GM21717 (cell line): ENCODE measurements at regions not wholly inside any gene's neighbourhood (a gene's known extent, or its start where the extent isn't known, plus 50 kb on each side); places are given as distances from the start of the nearest gene placed in this dataset.
"Not testable (repeated sequence)": the region's sequence is repeated elsewhere in the genome, so short reads cannot be mapped to it uniquely, and the experiment has no call there.

Experiments used
- ATAC-seq: cut with Tn5 transposase; IDR thresholded peaks from one replicate; pipeline ENCODE4 v1.9.1; 2021; ENCODE audit warnings: mild to moderate bottlenecking, moderate library complexity; ENCODE audit not compliant: unreplicated experiment

DNA sequence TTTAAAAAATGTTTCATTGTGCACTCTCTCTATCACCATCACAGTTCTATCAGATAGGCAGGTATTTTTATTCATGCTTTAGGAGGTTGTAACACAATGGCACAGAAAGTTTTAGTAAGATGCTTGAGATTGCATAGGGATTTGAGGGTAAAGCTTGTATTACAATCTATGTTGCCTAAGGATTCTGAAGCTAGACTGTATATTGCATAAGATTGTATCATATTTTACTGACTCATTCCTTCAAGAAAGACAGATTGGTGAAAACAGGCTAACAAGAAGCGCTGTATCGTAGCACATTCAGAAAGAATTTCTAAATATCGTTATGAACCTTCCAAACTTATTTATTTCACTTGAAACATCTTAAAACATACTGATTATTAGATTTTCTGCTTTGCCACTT, 577.7 kb downstream of the EBF1 start:
- no peak for ATAC-seq

DNA sequence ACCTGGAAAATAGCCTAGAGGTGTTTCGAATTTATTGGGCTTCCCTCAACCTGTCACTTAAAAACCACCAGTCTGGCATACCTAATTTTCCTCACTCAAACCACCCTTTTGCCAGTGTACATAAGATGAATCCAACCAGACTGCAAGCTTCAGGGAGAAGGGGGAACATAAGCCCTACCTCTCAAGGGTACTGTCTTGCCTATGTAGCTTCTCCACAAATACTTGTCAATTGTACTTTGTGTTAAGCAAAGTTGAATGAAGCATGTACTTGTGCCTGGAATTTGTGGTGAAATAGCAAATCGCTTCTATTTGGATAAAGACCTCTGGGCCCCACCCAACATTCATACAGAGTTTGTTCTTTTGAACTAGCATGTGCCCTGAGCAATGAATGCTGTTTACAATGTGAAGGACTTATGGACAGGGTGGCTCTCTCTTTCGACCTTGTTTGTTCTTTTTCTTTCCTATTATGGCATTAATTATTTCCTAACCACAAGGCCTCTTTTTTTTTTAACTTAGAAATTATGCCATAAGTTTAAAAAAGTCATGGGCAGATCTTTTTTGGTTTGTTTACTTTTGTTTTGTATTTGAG, 580.2 kb downstream of the EBF1 start:
- ATAC-seq = no peak

DNA sequence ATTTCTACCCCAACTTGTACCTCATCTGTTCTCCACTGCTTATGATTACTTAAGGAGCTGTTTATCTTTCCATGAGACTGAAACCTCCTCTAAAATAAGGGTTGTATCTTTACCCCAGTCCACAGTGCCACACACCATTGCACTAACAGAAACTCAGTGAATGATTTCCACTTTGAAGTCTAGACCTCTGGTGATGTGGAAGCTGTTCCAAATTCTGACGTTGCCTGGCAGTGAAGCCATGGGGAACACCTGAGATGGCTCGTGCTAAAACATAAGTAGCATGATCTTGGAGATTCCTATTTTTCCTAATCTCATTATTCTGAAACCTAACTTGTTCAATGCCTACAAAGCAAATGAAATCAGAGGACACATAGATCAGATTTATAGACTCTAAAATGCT, 583.2 kb downstream of the EBF1 start:
- ATAC-seq = no peak

DNA sequence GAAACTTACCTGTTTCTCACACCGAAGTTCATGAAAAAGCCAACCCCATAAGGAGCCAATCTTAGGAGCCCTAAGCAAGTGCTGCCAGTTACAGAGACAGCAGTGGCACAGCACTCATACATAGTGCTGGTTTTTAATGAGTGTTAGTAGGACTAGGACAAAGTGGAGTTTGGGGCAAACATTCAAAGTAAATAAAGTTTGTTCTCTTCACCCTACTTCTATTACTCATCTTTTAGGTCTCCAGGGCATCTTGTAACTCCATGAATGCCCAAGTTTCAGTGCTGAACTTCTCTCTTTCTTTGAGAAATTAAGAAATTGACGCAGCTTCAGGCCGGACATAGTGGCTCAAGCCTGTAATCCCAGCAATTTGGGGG, 584.7 kb downstream of the EBF1 start:
- ATAC-seq = no peak

DNA sequence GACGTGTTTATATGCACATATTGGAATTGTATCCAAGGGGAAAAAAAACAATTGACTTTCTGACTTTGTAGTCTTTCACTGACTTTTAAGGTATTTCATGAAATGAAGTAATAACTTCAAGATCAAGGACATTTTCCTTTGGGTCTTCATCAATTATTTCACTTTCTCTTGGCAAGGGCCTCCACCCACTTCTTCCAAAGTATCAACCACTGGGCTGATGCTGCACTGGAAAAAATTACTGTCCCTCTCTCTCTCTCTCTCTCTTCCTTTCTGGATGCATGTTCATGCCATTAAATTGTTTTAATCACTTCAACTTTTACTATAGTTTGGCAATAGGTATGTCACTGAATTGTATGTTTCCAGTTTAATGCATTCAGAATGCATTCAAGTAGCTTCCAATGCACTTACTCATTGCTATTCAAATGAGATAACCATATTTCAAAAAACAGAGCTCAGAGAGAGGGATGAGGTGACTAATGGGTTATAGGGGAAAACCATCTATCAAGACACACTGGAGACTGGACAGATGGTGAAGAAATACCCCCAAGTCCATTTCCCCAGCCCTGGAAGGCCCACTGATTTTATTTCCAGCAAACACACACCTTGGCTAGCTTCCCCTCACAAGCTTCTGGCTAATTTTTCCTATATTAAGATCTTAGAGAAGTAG, 585.3 kb downstream of the EBF1 start:
- no peak for ATAC-seq

DNA sequence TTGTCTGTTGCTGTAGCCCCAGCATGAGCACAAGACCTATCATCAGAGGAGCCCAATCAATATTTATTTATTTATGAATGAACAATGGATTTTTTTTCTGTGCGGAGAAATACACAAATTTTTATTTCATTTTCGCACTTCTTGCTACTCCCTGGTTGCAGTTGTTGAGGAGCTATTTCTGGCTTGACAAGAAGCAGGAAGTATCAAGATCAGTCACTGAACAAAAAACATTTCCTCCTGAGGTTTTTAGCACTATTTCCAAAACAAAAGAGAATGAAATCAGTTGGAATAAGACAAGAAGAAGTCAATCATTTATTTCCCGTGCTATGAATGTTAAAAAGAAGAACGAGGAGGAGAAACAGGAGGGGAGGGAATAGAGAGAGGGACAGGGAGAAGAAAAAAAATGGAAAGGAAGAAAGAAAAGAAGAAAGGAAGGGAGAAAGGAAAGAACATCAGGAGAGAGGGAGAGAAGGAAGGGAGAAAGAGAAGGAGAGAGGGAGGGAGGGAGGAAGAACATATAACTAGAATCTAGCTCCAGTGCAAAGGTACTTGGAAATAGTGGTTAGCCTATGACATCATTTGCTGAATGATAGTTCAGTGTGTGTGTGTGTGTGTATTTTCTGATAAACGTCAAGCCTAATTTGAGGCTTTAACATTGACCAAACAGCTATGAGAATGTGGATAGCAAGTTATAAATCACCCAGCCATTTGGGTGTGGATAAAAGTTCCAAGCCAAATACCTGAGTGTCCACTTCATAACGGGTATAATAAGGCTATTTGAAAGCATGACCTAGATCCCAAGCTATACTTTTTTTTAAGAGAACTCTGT, 586.0 kb downstream of the EBF1 start:
- ATAC-seq = no peak

DNA sequence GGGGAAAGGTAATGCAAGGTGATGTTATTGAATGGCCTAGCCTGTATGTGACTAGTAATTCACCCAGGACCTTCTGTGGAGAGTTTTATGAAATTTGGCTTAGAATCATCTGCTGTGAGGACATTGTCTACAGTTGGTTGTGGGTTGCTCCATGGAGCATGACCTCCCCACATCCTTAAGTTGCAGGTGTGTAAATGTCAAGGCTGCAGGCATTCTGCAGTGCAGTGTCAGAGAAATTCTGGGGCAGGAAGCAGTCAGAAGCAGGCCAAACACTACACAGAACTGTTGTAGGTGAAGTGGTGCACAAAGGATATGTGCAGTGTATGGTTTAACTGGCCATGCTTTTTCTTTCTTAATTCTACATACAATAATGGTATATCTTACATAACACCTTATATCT, 588.3 kb downstream of the EBF1 start:
- ATAC-seq = peak; percentile 74

DNA sequence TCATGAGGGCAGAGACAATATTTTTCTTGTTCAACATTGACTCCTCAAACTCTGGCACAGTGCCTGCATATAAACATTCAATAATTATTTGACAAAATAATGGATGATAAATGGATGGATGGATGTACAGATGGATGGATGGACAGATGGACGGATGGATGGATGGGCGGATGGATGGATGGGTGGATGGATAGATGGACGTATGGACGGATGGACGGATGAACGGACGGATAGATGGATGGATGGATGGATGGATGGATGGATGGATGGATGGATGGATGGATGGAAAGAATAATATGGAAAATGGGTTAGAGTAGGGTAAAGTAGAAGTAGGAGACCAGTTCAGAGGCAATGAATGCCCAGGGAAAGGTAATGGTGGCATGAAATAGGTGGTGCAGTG, 589.2 kb downstream of the EBF1 start:
- ATAC-seq = no peak

DNA sequence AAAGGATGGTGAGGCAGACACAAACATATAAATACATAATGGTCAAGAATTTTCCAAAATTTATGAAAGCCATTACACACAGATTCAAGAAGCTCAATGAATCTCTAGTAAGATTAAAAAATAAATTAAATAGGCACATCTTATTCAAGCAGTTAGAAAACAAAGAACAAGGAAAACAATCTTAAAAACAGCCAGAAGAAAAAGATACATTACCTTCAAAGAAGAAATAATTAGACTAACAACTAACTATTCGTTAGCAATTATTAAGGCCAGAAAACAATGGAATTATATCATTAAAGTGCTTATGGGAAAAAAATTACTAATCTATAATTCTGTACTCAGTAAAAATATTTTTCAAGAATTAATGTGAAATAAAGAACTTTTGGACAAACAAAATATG, 593.1 kb downstream of the EBF1 start:
- no peak for ATAC-seq

DNA sequence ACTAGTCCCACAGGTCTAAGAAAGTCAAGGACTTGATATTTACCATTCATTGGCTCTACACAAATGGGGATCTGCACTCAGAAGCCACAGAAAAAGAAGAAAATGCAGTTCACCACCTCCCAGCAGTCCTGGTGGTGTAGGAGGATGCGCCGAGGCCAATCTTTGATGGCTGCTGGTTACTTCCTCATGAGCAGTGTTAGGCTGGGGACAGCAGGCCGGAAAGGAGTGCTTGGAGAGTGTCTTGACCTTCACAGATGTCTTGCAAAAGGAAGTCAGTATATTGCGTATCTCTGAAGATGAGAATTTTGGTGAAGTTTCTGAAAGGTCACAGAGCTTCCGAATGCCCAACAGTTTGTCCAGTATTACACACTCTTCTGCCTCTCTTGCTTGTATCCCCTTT, 597.0 kb downstream of the EBF1 start:
- no peak for ATAC-seq

DNA sequence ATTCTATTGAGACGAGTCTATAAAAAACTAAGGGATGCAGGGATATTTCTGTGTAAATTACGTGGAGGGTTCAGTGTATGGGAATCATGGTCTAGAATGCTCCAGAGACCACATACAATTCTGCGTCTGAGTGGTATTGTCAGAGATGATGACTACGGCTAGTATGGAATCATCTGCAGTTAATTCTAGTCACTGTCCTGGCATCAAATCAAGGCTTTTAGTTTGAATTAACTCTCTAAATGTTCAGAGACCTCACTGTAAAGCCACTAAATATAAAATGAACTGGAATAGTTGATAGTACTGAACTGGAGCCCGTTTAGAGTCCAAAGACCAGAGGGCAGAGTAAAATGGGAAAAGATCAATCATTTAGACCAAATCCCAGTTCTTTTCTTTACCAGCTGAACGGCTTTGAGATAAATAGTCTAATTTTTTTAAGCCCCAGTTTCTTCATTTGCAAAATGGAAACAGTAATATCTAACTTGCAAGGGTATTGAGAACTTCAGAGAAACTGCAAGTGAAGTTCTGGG, 599.8 kb downstream of the EBF1 start:
- no peak for ATAC-seq

DNA sequence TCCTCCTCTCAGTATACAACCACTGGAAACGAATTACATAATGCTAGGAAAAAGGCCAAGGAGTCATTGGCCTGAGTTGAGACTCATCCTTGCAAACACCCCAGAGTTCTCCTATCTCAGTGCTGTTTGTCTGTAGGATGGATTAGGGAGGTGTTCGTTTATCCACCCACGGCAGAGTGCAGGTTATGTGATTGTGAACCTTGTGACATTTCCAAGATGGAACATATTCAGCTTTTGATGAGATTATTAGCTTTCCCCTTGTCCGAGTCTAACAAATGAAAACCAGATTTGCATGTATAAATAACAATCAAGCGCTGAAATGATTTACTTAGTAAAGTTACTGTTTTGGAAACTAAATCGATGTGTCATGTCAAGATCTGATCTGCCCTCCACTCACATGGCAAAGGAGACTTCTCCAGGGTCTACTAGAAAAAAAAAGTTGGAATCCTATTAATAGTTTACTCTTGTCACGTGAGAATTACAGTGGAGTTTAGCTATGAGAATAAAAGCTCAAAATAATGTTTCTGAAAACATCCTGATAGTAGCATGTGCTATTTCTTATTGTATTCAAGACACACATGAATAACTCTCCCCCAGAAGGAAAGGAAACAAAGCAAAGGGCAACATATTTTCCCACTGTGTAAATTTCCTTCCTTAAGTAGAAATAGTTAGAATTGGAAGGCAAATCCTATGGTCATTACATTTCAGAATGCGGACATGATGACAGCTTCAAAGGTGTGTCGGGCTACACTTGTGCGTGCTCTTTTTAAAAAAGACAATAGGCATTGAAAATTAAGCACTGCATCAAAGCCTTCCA, 600.4 kb downstream of the EBF1 start:
- ATAC-seq = no peak

DNA sequence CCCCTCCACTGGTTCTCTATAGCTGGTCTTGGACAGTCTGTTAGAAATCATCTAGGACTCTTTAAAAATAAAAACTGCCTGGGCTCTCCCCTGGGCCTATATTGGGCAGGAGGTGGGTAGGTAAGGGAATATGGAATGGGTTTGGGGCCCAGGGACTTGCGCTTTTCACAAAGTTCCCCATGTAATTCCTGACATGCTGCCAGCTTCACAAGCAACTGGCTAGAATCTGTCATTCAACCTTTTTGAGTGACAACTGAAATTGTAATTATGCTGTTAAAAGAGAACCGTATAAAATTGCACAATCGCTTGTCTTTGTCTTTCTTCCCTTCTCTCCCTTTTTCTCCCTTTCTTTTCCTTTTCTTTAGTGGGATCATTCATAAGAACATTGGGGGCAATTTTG, 603.1 kb downstream of the EBF1 start:
- ATAC-seq = no peak

DNA sequence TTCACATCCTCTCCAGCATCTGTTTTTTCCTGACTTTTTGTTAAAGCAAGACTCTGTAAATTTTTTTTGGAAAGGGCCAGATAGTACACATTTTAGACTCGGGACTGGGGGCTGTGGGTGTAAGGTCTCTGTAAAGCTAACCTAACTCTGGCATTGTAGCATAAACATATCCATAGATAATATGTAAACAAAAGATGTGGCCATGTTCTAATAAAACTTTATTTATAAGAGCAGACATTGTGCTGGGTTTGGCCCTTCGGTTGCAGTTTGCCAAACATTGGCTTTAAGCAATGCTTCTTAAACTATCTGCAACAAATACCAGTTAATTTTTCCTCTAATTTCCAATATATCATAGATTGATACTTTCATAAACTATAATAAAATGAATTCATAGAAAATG, 605.2 kb downstream of the EBF1 start:
- no peak for ATAC-seq

DNA sequence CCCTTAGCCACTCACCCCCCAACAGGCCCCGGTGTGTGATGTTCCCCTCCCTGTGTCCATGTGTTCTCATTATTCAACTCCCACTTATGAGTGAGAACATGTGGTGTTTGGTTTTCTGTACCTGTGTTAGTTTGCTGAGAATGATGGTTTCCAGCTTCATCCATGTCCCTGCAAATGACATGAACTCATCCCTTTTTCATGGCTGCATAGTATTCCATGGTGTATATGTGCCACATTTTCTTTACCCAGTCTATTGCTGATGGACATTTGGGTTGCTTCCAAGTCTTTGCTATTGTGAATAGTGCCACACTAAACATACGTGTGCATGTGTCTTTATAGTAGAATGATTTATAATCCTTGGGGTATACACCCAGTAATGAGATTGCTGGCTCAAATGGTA, 605.7 kb downstream of the EBF1 start:
- ATAC-seq = not testable (repeated sequence)

DNA sequence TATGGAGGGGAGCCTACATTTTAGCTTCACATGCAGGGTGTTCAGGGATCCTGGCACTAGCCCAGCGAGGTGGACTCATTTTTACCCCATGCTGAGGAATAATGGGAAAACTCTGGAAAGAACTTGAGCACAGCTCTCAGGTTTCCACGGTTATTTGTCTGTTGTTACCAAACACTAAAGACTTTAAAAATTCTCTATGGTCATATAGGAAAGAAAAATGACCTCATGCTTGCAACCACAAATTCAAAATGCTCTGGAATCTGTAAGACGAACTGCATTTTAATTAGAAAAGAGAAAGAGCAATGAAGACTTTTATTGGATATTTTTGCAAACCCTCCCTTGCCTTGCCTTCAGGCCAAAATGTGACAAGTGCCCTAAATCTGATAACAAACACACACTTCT, 606.9 kb downstream of the EBF1 start:
- ATAC-seq = no peak

DNA sequence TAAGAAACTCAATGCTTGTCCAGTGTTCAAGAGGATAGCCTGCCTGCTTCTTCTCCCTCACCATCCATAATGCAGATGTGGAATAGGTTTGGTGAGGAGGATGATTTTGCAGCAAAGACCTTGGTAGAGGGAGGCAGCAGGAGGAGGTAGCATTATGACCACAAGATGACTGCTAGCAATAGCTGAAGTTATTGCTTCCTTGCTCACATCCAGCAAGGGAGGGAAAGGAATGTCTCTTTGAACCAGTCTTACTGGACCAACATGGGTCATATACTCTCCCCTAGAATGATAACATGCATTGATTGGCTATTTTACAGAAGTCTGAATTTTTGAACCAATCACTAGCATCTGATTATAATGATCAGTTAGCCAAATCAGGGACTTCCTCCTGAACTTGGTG, 607.6 kb downstream of the EBF1 start:
- no peak for ATAC-seq

DNA sequence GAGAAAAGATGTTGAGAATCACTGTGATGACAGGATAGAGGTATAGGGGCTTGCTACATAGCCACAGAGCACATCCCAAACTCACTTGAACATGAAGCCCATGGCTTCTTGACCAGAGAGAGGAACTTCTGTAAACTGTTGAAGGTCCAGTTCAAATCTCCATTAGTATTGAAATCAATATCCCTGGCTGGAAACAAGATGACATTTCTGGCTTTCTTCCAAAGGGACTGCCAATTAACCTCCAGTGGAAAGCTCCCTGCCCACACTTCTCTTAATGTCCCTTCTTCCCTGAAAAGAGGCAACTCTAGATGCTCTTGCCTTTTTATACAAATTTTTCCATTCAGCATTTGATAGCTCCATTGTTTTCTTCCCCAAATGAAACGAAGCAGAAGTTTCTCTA, 612.1 kb downstream of the EBF1 start:
- ATAC-seq = no peak

DNA sequence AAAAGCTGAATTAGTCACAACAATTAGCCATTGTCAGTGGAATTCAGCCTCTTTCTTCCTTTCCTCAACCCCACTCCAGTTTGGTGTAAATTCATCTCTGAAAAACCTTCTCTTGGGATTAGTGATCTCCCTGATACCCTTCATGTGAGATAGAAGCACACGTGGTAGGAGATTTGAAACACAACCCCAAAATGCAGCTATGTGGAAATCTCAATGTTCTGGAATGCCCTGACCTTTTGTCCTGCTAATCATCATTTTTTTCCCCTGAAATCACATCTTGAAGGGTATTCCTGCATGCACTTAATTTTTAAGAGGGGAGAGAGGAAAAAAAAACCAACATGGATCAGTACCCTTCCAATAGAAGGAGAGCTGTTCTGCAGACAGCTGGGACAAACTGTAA, 612.6 kb downstream of the EBF1 start:
- ATAC-seq = no peak

DNA sequence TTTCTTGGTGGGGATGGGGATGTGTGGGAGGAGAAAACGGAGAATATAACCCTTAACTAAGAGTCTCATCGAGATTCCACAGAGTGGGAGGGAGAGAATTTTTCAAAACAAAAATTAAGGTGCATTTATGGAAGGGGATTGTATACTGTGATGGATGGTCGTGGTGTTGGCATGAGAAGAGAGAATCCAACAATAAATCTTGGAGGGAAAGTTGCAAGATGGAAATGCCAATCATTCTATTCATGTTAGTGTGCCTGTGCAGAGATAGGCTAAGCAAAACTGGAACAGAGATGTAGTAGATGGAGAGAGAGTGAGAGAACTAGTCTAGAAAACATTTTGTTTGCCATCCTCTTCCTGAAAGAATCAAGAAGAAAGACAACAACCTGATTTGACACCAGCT, 613.1 kb downstream of the EBF1 start:
- ATAC-seq = no peak

DNA sequence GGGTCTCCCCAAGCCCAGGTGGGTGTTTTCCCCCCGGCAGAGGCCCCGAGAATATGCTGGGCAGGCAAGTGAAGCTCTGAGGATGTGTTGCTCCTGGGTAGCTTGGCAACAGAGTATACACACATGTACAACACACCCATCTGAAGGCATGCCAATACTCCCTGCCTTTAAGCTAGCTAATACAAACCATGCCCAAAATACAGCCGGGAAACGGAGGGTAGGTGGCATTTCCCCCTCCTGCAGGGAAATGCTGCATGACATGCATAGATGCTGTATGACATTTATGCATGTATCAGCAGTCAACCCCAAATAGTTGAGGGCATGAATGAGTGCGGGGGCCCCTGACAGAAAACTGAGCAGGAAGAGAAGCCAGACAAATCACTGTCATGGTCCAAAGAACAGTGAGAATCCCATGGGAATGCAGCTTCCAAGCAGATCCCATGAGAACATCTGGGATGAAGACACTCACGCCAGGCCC, 614.1 kb downstream of the EBF1 start:
- ATAC-seq = no peak
